DND-41 (cell line): ENCODE measurements at regions not wholly inside any gene's neighbourhood (a gene's known extent, or its start where the extent isn't known, plus 50 kb on each side); places are given as distances from the start of the nearest gene placed in this dataset.

Experiments
- ATAC-seq: fragments of 200-7000 bp; cut with Tn5 transposase; 3 replicates; pipeline ENCODE4 v1.9.1; 2021; ENCODE audit warnings: low read depth; ENCODE audit not compliant: insufficient read depth
- DNase-seq: peaks from one replicate; pipeline ENCODE4 v3.0.0-alpha.2; 2020
- H2AFZ ChIP-seq: 2 replicates; pipeline ENCODE4 v1.6.0; 2012; ENCODE audit warnings: low read depth, low read length
- H3K27ac ChIP-seq: 2 replicates; pipeline ENCODE4 v1.5.1; 2012; ENCODE audit warnings: low read length, inconsistent platforms
- H3K27me3 ChIP-seq: fragments of 200-600 bp; sonication (generic); 2 replicates; pipeline ENCODE4 v1.6.0; 2012; ENCODE audit warnings: low read length, mild to moderate bottlenecking, inconsistent platforms; ENCODE audit not compliant: insufficient read depth, poor library complexity
- H3K36me3 ChIP-seq: 2 replicates; pipeline ENCODE4 v1.5.1; 2012; ENCODE audit warnings: low read length, inconsistent platforms; ENCODE audit not compliant: insufficient read depth
- H3K4me1 ChIP-seq: 2 replicates; pipeline ENCODE4 v1.5.1; 2012; ENCODE audit warnings: mild to moderate bottlenecking, low read length; ENCODE audit not compliant: insufficient read depth
- H3K4me2 ChIP-seq: 2 replicates; pipeline ENCODE4 v1.6.0; 2012; ENCODE audit warnings: mild to moderate bottlenecking, moderate library complexity, low read length, inconsistent platforms; ENCODE audit not compliant: insufficient read depth
- H3K4me3 ChIP-seq, 2 experiments: fragments of 200-600 bp in 1 of 2; shearing (Covaris generic) in 1 of 2; 2 replicates each; pipeline ENCODE4 v1.5.1; 2012 to 2016; ENCODE audit warnings: inconsistent platforms in 2 of 2, low read length in 2 of 2, mild to moderate bottlenecking in 2 of 2, low read depth in 1 of 2, moderate library complexity in 1 of 2
- H3K79me2 ChIP-seq: 2 replicates; pipeline ENCODE4 v1.6.0; 2012; ENCODE audit warnings: low read length, inconsistent platforms; ENCODE audit not compliant: insufficient read depth
- H3K9ac ChIP-seq: 2 replicates; pipeline ENCODE4 v1.6.0; 2012; ENCODE audit warnings: low read depth, mild to moderate bottlenecking, inconsistent platforms, low read length, moderate library complexity
- H3K9me3 ChIP-seq: 2 replicates; pipeline ENCODE4 v1.5.1; 2012; ENCODE audit warnings: low read length, moderate library complexity, mild to moderate bottlenecking, inconsistent platforms; ENCODE audit not compliant: insufficient read depth, severe bottlenecking
- H4K20me1 ChIP-seq: 2 replicates; pipeline ENCODE4 v1.6.0; 2012; ENCODE audit warnings: low read length; ENCODE audit not compliant: insufficient read depth
- CTCF ChIP-seq: IDR thresholded peaks from 2 replicates; pipeline ENCODE4 v1.5.1; 2012; ENCODE audit warnings: borderline replicate concordance, low read length, moderate library complexity, mild to moderate bottlenecking; ENCODE audit not compliant: poor library complexity, severe bottlenecking; ENCODE audit errors: extremely low read depth
- EZH2 ChIP-seq: IDR thresholded peaks from 3 replicates; pipeline ENCODE4 v1.6.1; 2012; ENCODE audit warnings: borderline replicate concordance, low read depth, mild to moderate bottlenecking, moderate library complexity, low read length, inconsistent platforms; ENCODE audit not compliant: severe bottlenecking

GRCh38 chr2:56011624-56012023 lies 88.0 kb upstream of the EFEMP1 start:
- H3K4me3 ChIP-seq, result no peak overlapping the region
- no peaks in the 10 kb centered on the region for H3K4me1 ChIP-seq
- TF ChIP-seq EZH2 (no peak), CTCF (no peak)
- no peak overlapping the region for H2AFZ ChIP-seq
- peaks cover 13% of the 10 kb centered on the region for H3K27me3 ChIP-seq
- H3K27ac ChIP-seq, result no peak overlapping the region
- DNase-seq, result no peak
- no peak overlapping the region for H3K4me2 ChIP-seq
- no peaks in the 10 kb centered on the region for H3K36me3 ChIP-seq
- no peaks in the 10 kb centered on the region for H4K20me1 ChIP-seq
- no peak for ATAC-seq
- H3K79me2 ChIP-seq, result no peaks in the 10 kb centered on the region
- H3K9me3 ChIP-seq, result no peaks in the 10 kb centered on the region
- H3K9ac ChIP-seq, result no peak overlapping the region

- TF ChIP-seq CTCF, result no peak
- no peak for TF ChIP-seq EZH2
- no peak overlapping the region for H3K4me3 ChIP-seq
- H3K27ac ChIP-seq, result no peak overlapping the region
- no peaks in the 10 kb centered on the region for H3K79me2 ChIP-seq
- no peak overlapping the region for H3K4me2 ChIP-seq
- no peaks in the 10 kb centered on the region for H3K9me3 ChIP-seq
- no peak for DNase-seq
- no peak overlapping the region for H2AFZ ChIP-seq
- no peaks in the 10 kb centered on the region for H3K36me3 ChIP-seq
- peaks cover 13% of the 10 kb centered on the region for H3K27me3 ChIP-seq
- H3K9ac ChIP-seq, result no peak overlapping the region
- H4K20me1 ChIP-seq, result no peaks in the 10 kb centered on the region
- H3K4me1 ChIP-seq, result no peaks in the 10 kb centered on the region
- no peak for ATAC-seq
These were observed 88.7 kb upstream of the EFEMP1 start for GRCh38 chr2:56012221-56012765.

- Histone ChIP-seq H3K36me3 (no peaks in the 10 kb centered on the region), H3K27me3 (peaks cover 13% of the 10 kb centered on the region), H3K27ac (no peak overlapping the region), H3K9me3 (no peaks in the 10 kb centered on the region), H3K9ac (no peak overlapping the region), H3K4me1 (no peaks in the 10 kb centered on the region), H3K4me2 (no peak overlapping the region), H3K4me3 (no peak overlapping the region), H2AFZ (no peak overlapping the region), H4K20me1 (no peaks in the 10 kb centered on the region), H3K79me2 (no peaks in the 10 kb centered on the region)
- DNase-seq, result no peak
- ATAC-seq, result no peak
- TF ChIP-seq CTCF (no peak), EZH2 (no peak)
These were observed 89.9 kb upstream of the EFEMP1 start for GRCh38 chr2:56013475-56013874.
